GDM1 (cell line): ENCODE measurements at regions not wholly inside any gene's neighbourhood (a gene's known extent, or its start where the extent isn't known, plus 50 kb on each side); places are given as distances from the start of the nearest gene placed in this dataset.

Source experiments
- DNase-seq: peaks from one replicate; lab custom pipeline; 2025; lab: John Stamatoyannopoulos, UW

DNA sequence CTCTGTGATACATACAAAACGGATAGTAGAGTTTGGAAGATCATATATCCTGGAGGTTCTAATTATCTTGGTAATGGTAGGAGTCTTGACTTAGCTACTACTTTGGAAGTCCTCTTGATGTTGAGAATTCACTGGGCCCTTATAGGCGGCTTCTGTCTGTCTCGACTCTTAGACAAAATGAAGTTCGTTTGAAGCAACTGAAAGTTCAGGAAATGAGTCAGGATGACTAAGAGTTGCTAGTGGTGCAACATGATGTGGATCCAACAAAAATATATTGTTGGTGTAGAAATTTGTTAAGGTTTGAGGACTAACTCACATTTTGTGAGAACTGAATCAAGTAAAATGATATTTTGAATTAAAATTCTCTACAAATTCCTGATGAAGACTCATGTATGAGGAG is 272.7 kb downstream of the AEBP2 start:
- no peak for DNase-seq

- no peak for DNase-seq
Measured at GRCh38 chr12:19718401-19718800, 279.1 kb downstream of the AEBP2 start.

DNA sequence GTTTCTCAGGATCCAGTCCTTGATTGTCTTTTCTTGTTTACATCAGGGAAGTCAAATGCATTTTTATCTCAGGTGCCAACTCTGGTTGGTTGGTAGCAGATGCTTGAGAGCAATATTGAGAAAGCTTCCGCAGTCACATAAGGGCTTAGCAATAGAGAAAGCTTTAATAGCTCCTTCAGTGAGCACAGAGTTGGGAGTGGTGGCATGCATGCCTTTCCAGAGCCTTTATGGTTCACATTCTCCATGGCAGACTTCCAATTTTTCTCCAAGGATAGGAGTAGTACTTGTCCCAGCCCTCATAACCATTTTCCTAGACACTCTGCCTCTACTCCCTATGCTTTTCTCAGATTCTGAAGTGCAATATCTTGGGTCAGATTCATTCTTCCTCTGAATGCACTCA is 280.4 kb downstream of the AEBP2 start:
- no peak for DNase-seq

- no peak for DNase-seq
Measured at GRCh38 chr12:19726122-19726521, 286.8 kb downstream of the AEBP2 start.

- DNase-seq, result no peak
Measured at GRCh38 chr12:19726592-19726991, 287.3 kb downstream of the AEBP2 start.

DNA sequence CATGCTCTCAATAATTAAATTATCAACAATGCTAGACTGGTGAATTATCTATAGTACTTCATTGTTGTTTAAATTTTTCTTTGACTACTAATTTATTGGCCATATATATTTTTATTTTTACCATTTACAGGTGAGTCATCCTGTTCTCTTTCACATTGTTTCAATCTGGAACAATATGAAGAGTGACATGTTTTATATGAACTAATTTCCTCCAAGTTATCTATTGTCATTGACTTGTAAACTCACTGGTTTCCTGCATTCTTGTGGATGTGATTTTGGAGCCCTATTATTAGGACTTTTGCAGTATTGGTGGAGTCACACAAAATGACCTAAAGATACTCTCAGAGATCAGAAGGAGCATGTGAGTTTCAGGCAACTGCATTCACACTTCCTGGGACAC is 297.7 kb downstream of the AEBP2 start:
- DNase-seq, result no peak

- DNase-seq, result peak; percentile 6
Measured at GRCh38 chr12:19739195-19739776, 300.0 kb downstream of the AEBP2 start.

- no peak for DNase-seq
Measured at GRCh38 chr12:19740472-19741131, 301.3 kb downstream of the AEBP2 start.

DNA sequence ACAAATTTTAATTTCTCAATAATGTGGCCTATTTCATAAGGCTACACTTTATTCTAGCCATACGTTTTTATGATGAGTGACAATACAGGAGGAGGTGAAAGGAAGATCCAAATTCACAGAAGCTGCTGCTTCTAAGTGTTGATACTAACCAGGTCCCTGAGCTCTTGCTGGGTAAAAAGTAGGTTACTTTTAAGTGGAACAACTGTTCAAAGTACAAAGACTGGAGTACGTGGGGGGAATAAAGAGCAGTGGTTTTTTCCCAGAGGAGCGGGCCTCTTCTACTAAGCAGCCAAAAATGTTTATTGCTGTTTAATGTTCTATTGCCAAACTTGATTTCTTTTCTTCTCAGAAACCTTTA is 301.8 kb downstream of the AEBP2 start:
- DNase-seq, result no peak

- no peak for DNase-seq
Measured at GRCh38 chr12:19744705-19745218, 305.5 kb downstream of the AEBP2 start.

- DNase-seq, result no peak
Measured at GRCh38 chr12:19746471-19746870, 307.2 kb downstream of the AEBP2 start.

GRCh38 chr12:19749906-19750574 is 310.7 kb downstream of the AEBP2 start:
- no peak for DNase-seq

DNA sequence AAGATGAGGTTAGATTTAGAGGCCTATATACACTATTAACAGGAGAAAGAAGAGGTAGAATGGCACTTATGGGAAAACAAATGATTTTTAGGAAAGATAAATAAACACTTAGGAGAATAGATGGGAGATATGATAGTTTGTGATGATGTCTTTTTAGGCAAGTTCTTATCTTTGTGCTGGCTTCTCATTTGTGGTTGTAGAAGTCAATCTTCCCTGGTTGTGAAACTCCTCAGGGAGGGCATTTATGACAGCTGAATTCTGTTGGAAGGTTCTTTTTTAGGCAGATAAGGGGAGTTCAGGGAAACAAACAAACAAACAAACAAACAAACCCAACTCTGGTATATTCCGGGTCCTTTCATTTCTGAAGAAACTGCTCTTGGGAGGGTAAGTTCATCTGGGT is 311.8 kb downstream of the AEBP2 start:
- DNase-seq, result no peak

DNA sequence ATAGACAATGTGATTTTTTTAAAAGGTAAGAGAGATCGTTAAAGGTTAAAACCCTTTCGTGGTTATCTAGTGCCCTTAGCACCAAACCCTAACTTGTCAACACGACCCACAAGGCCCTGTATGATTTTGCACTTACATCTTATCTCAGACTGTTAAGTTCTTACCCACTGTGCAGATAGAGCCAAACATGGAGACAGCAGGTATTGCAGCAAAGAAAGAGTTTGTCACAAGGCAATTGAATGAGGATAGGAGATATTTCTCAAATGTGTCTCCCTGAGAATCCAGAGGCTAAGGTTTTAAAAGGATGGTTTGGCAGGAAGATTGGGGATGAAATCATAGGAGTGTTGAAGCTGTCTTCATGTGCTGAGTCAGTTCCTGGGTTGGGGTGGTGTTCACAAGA is 313.4 kb downstream of the AEBP2 start:
- no peak for DNase-seq

DNA sequence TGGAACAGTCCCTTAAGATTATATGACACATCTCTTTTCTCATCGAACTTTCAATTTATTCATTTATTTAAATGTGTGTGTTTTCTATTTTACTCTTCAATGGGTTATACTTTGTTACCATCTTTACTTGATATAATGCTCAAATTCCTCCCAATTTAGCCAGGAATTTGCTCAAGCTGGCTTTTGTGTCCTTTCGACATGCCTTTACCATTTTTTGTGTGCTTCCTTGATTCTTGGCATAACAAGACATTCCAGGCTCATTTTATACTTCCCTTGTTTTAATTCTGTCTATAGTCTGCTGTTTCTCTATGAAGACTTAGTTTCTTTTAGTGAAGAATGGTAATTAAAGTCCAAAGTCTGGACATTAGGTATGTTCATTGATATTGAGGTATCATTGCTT is 315.8 kb downstream of the AEBP2 start:
- no peak for DNase-seq

GRCh38 chr12:19757317-19757877 is 318.1 kb downstream of the AEBP2 start:
- no peak for DNase-seq

DNA sequence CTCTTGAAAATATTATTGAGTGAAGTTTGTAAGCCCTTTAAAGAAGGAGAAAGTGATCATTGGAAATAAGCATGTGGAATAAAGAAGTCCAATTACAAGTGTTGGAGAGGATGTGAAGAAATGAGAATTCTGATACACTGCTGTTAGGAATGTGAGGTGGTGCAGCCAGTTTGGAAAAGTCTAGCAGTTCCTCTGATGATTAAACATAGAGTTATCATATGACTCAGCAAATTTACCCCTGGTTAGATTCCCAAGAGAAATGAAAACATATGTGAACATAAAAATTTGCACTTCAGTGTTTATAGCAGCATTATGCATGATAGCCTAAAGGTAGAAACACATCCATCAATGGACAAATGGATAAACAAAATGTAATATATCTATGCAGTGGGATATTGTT is 319.9 kb downstream of the AEBP2 start:
- no peak for DNase-seq

DNA sequence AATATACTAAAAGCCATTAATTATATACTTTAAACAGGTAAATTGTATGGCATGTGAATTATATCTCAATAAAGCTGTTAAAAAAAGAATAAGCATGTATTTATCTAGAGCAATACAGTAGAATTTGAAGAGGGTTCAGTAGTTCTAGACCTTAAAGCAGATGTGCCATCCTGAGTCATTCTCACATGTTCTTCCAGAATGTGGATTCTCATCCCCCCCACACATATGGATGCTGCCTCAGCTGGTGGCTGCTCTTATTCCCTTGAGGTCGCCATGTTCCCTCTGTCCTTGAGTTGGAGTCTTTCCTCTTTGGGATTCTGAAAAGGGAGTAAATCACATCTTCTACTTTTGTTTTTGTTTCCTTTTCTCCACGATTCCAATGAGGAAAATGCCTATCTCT is 321.3 kb downstream of the AEBP2 start:
- no peak for DNase-seq

DNA sequence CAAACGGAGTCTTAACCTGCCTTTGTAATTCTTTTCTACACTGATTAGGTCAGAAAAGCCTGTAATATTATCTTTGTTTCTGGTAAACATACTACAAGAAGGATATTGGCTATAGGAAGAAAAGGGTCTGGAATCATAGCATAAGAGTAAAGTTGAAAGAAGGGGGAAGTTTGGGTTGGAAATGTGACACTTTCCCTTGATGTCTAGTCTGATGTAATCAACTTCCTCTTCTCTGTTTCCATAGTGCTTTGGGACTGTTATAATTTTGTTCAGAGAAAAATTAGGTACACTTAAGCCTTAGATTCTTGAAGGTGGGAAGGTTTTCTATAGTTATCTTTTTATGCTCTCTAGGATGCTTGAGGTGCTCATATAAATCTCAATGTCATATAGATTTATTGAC is 322.2 kb downstream of the AEBP2 start:
- no peak for DNase-seq

- DNase-seq, result no peak
Measured at GRCh38 chr12:19763488-19763887, 324.2 kb downstream of the AEBP2 start.

DNA sequence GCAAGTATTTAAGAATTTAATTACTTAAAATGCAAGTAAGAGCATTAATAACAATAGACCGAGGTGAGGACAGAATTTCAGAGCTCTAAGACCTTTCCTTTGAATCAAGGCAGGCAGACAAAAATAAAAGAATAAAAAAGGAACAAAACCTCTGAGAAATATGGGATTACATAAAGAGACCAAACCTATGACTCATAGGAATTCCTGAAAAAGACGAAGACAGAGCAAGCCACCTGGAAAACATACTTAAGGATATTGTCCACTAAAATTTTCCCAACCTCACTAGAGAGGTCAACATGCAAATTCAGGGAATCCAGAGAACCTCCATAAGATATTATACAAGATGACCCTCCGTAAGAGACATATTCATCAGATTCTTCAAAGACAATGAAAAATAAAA is 325.1 kb downstream of the AEBP2 start:
- no peak for DNase-seq

GRCh38 chr12:19771858-19772257 is 332.6 kb downstream of the AEBP2 start:
- no peak for DNase-seq

DNA sequence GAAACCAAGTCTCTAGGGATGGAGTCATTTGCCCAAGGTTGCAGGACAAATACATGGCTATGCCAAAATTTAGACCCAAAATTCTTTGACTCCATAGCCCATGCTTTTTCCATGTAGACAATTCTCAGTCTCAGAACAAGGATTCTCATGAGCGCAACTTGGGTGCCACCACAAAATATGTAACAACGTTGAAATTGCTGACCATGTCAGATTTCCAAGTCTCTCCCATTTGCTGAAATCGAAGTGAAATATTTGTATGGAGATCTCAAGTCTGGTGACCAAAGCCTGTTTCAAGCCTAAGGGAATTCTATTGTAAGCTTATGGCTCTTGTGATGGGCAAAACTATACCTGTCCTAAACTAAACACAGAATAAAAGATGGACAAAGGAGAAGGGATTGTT is 333.5 kb downstream of the AEBP2 start:
- no peak for DNase-seq
